Neural cell (in vitro differentiated cells): ENCODE measurements at regions not wholly inside any gene's neighbourhood (a gene's known extent, or its start where the extent isn't known, plus 50 kb on each side); places are given as distances from the start of the nearest gene placed in this dataset.

Experiments used
- H2AFZ ChIP-seq: fragments of 200-600, 300-800 bp; sonication (generic), shearing (Covaris generic); 2 replicates; pipeline ENCODE4 v1.6.0; 2014; ENCODE audit warnings: low read depth, mild to moderate bottlenecking, antibody characterized with exemption, low read length, moderate library complexity
- H3F3A ChIP-seq: fragments of 200-600 bp; shearing (Covaris generic); 2 replicates; pipeline ENCODE4 v1.6.1; 2016; ENCODE audit warnings: mild to moderate bottlenecking, moderate library complexity, mixed read lengths, antibody characterized with exemption, low read length; ENCODE audit not compliant: insufficient read depth, poor library complexity, severe bottlenecking
- H3K27ac ChIP-seq: fragments of 200-600, 300-800 bp; sonication (generic), shearing (Covaris generic); 2 replicates; pipeline ENCODE4 v1.5.1; 2014; ENCODE audit warnings: mild to moderate bottlenecking, low read length, moderate library complexity
- H3K27me3 ChIP-seq: fragments of 300-800, 200-600 bp; sonication (generic), shearing (Covaris generic); 2 replicates; pipeline ENCODE4 v1.6.0; 2014; ENCODE audit warnings: mild to moderate bottlenecking, low read depth, low read length, moderate library complexity; ENCODE audit not compliant: insufficient read depth
- H3K36me3 ChIP-seq: fragments of 300-800, 200-600 bp; sonication (generic), shearing (Covaris generic); 2 replicates; pipeline ENCODE4 v1.5.1; 2014; ENCODE audit warnings: mild to moderate bottlenecking, antibody characterized with exemption, low read length, moderate library complexity; ENCODE audit not compliant: insufficient read depth
- H3K4me2 ChIP-seq: fragments of 300-800, 200-600 bp; sonication (generic), shearing (Covaris generic); 2 replicates; pipeline ENCODE4 v1.6.0; 2014; ENCODE audit warnings: mild to moderate bottlenecking, low read length
- H3K4me3 ChIP-seq: fragments of 300-800, 200-600 bp; sonication (generic), shearing (Covaris generic); 2 replicates; pipeline ENCODE4 v1.5.1; 2014; ENCODE audit warnings: mild to moderate bottlenecking, low read length, moderate library complexity
- H3K79me2 ChIP-seq: fragments of 200-600 bp; shearing (Covaris generic); replicated peaks from 2 replicates; pipeline ENCODE4 v1.6.0; 2014; ENCODE audit warnings: mild to moderate bottlenecking, low read length, moderate library complexity; ENCODE audit not compliant: insufficient read depth
- H3K9ac ChIP-seq: fragments of 300-800, 200-600 bp; sonication (generic), shearing (Covaris generic); 2 replicates; pipeline ENCODE4 v1.6.1; 2016; ENCODE audit warnings: mild to moderate bottlenecking, low read length, mixed read lengths
- H3K9me2 ChIP-seq: fragments of 200-600 bp; shearing (Covaris generic); 2 replicates; pipeline ENCODE4 v1.6.1; 2016; ENCODE audit warnings: mild to moderate bottlenecking, low read length, mixed read lengths; ENCODE audit not compliant: insufficient read depth
- H3K9me3 ChIP-seq: fragments of 200-600, 300-800 bp; sonication (generic), shearing (Covaris generic); 2 replicates; pipeline ENCODE4 v1.6.1; 2016; ENCODE audit warnings: mild to moderate bottlenecking, mixed run types, low read length, moderate library complexity, mixed read lengths
- H4K20me1 ChIP-seq: fragments of 200-600 bp; shearing (Covaris generic); 2 replicates; pipeline ENCODE4 v1.6.1; 2016; ENCODE audit warnings: mild to moderate bottlenecking, mixed run types; ENCODE audit not compliant: insufficient read depth
- EP300 ChIP-seq: fragments of 450-650 bp; conservative IDR thresholded peaks from 2 replicates; pipeline ENCODE4 v1.6.1; 2014; ENCODE audit warnings: antibody characterized with exemption, mild to moderate bottlenecking, moderate library complexity; ENCODE audit not compliant: poor library complexity, severe bottlenecking
- EZH2 ChIP-seq: fragments of 200-600, 300-800 bp; shearing (Covaris generic), sonication (generic); IDR thresholded peaks from 2 replicates; pipeline ENCODE4 v1.6.1; 2014; ENCODE audit warnings: antibody characterized with exemption, low read length, borderline replicate concordance, mild to moderate bottlenecking; ENCODE audit not compliant: insufficient read depth, poor library complexity, severe bottlenecking
- MXI1 ChIP-seq: fragments of 450-650 bp; conservative IDR thresholded peaks from 2 replicates; pipeline ENCODE4 v1.6.1; 2014; ENCODE audit warnings: antibody characterized with exemption, mild to moderate bottlenecking; ENCODE audit not compliant: poor library complexity, severe bottlenecking
- POLR2AphosphoS5 ChIP-seq: IDR thresholded peaks from 2 replicates; pipeline ENCODE4 v1.6.1; 2012
- RAD21 ChIP-seq: fragments of 450-650 bp; conservative IDR thresholded peaks from 2 replicates; pipeline ENCODE4 v1.6.1; 2014; ENCODE audit warnings: antibody characterized with exemption, mild to moderate bottlenecking, moderate library complexity
- SMC3 ChIP-seq: fragments of 450-650 bp; conservative IDR thresholded peaks from 2 replicates; pipeline ENCODE4 v1.6.1; 2014; ENCODE audit warnings: antibody characterized with exemption, mild to moderate bottlenecking, moderate library complexity; ENCODE audit not compliant: poor library complexity
- TAF1 ChIP-seq: IDR thresholded peaks from 2 replicates; pipeline ENCODE4 v1.6.1; 2012; ENCODE audit warnings: low read depth
- TF ChIP-seq, protein P1 (sequence below): fragments of 450-650 bp; IDR thresholded peaks from 2 replicates; pipeline ENCODE4 v1.5.1; 2014; ENCODE audit warnings: antibody characterized with exemption, mild to moderate bottlenecking, moderate library complexity; ENCODE audit not compliant: poor library complexity, severe bottlenecking
- TF ChIP-seq, protein P2 (sequence below): IDR thresholded peaks from 2 replicates; pipeline ENCODE4 v1.6.1; 2012; ENCODE audit warnings: borderline replicate concordance

- Histone ChIP-seq H4K20me1 (no peaks in the 10 kb centered on the region), H3K4me3 (no peak overlapping the region), H3K27me3 (no peaks in the 10 kb centered on the region), H3F3A (no peaks in the 10 kb centered on the region), H2AFZ (no peak overlapping the region), H3K79me2 (no peaks in the 10 kb centered on the region), H3K27ac (no peak overlapping the region), H3K9me3 (no peaks in the 10 kb centered on the region), H3K9me2 (no peaks in the 10 kb centered on the region), H3K36me3 (no peaks in the 10 kb centered on the region), H3K9ac (no peak overlapping the region), H3K4me2 (no peak overlapping the region)
- TF ChIP-seq, protein P1, sequence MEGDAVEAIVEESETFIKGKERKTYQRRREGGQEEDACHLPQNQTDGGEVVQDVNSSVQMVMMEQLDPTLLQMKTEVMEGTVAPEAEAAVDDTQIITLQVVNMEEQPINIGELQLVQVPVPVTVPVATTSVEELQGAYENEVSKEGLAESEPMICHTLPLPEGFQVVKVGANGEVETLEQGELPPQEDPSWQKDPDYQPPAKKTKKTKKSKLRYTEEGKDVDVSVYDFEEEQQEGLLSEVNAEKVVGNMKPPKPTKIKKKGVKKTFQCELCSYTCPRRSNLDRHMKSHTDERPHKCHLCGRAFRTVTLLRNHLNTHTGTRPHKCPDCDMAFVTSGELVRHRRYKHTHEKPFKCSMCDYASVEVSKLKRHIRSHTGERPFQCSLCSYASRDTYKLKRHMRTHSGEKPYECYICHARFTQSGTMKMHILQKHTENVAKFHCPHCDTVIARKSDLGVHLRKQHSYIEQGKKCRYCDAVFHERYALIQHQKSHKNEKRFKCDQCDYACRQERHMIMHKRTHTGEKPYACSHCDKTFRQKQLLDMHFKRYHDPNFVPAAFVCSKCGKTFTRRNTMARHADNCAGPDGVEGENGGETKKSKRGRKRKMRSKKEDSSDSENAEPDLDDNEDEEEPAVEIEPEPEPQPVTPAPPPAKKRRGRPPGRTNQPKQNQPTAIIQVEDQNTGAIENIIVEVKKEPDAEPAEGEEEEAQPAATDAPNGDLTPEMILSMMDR = no peak
- TF ChIP-seq POLR2AphosphoS5 (no peak), EP300 (no peak), RAD21 (no peak)
Observed at GRCh38 chr14:29156096-29156495, 389.5 kb downstream of the FOXG1 start.

GRCh38 chr14:29161593-29161992, 395.0 kb downstream of the FOXG1 start:
- H3K9ac ChIP-seq = no peak overlapping the region
- H3K27ac ChIP-seq = no peak overlapping the region
- no peak overlapping the region for H3K4me3 ChIP-seq
- no peak overlapping the region for H2AFZ ChIP-seq
- H3K36me3 ChIP-seq = no peaks in the 10 kb centered on the region
- H3K9me3 ChIP-seq = no peaks in the 10 kb centered on the region
- no peaks in the 10 kb centered on the region for H3K79me2 ChIP-seq
- H3F3A ChIP-seq = no peaks in the 10 kb centered on the region
- H3K27me3 ChIP-seq = no peaks in the 10 kb centered on the region
- peak overlapping the region; percentile 33 for H3K4me2 ChIP-seq
- TF ChIP-seq SMC3 (no peak), POLR2AphosphoS5 (no peak), EP300 (no peak), EZH2 (no peak), RAD21 (no peak), MXI1 (no peak), TAF1 (no peak)
- TF ChIP-seq, protein P2, sequence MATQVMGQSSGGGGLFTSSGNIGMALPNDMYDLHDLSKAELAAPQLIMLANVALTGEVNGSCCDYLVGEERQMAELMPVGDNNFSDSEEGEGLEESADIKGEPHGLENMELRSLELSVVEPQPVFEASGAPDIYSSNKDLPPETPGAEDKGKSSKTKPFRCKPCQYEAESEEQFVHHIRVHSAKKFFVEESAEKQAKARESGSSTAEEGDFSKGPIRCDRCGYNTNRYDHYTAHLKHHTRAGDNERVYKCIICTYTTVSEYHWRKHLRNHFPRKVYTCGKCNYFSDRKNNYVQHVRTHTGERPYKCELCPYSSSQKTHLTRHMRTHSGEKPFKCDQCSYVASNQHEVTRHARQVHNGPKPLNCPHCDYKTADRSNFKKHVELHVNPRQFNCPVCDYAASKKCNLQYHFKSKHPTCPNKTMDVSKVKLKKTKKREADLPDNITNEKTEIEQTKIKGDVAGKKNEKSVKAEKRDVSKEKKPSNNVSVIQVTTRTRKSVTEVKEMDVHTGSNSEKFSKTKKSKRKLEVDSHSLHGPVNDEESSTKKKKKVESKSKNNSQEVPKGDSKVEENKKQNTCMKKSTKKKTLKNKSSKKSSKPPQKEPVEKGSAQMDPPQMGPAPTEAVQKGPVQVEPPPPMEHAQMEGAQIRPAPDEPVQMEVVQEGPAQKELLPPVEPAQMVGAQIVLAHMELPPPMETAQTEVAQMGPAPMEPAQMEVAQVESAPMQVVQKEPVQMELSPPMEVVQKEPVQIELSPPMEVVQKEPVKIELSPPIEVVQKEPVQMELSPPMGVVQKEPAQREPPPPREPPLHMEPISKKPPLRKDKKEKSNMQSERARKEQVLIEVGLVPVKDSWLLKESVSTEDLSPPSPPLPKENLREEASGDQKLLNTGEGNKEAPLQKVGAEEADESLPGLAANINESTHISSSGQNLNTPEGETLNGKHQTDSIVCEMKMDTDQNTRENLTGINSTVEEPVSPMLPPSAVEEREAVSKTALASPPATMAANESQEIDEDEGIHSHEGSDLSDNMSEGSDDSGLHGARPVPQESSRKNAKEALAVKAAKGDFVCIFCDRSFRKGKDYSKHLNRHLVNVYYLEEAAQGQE = no peak
- TF ChIP-seq, protein P1 = no peak
- no peaks in the 10 kb centered on the region for H4K20me1 ChIP-seq
- H3K9me2 ChIP-seq = no peaks in the 10 kb centered on the region
